Neural cell (in vitro differentiated cells): ENCODE measurements at regions not wholly inside any gene's neighbourhood (a gene's known extent, or its start where the extent isn't known, plus 50 kb on each side); places are given as distances from the start of the nearest gene placed in this dataset.
"Not testable (repeated sequence)": the region's sequence is repeated elsewhere in the genome, so short reads cannot be mapped to it uniquely, and the experiment has no call there.

Experiments
- H2AFZ ChIP-seq: fragments of 200-600, 300-800 bp; sonication (generic), shearing (Covaris generic); 2 replicates; pipeline ENCODE4 v1.6.0; 2014; ENCODE audit warnings: low read depth, mild to moderate bottlenecking, antibody characterized with exemption, low read length, moderate library complexity
- H3F3A ChIP-seq: fragments of 200-600 bp; shearing (Covaris generic); 2 replicates; pipeline ENCODE4 v1.6.1; 2016; ENCODE audit warnings: mild to moderate bottlenecking, moderate library complexity, mixed read lengths, antibody characterized with exemption, low read length; ENCODE audit not compliant: insufficient read depth, poor library complexity, severe bottlenecking
- H3K27ac ChIP-seq: fragments of 200-600, 300-800 bp; sonication (generic), shearing (Covaris generic); 2 replicates; pipeline ENCODE4 v1.5.1; 2014; ENCODE audit warnings: mild to moderate bottlenecking, low read length, moderate library complexity
- H3K27me3 ChIP-seq: fragments of 300-800, 200-600 bp; sonication (generic), shearing (Covaris generic); 2 replicates; pipeline ENCODE4 v1.6.0; 2014; ENCODE audit warnings: mild to moderate bottlenecking, low read depth, low read length, moderate library complexity; ENCODE audit not compliant: insufficient read depth
- H3K36me3 ChIP-seq: fragments of 300-800, 200-600 bp; sonication (generic), shearing (Covaris generic); 2 replicates; pipeline ENCODE4 v1.5.1; 2014; ENCODE audit warnings: mild to moderate bottlenecking, antibody characterized with exemption, low read length, moderate library complexity; ENCODE audit not compliant: insufficient read depth
- H3K4me2 ChIP-seq: fragments of 300-800, 200-600 bp; sonication (generic), shearing (Covaris generic); 2 replicates; pipeline ENCODE4 v1.6.0; 2014; ENCODE audit warnings: mild to moderate bottlenecking, low read length
- H3K4me3 ChIP-seq: fragments of 300-800, 200-600 bp; sonication (generic), shearing (Covaris generic); 2 replicates; pipeline ENCODE4 v1.5.1; 2014; ENCODE audit warnings: mild to moderate bottlenecking, low read length, moderate library complexity
- H3K79me2 ChIP-seq: fragments of 200-600 bp; shearing (Covaris generic); replicated peaks from 2 replicates; pipeline ENCODE4 v1.6.0; 2014; ENCODE audit warnings: mild to moderate bottlenecking, low read length, moderate library complexity; ENCODE audit not compliant: insufficient read depth
- H3K9ac ChIP-seq: fragments of 300-800, 200-600 bp; sonication (generic), shearing (Covaris generic); 2 replicates; pipeline ENCODE4 v1.6.1; 2016; ENCODE audit warnings: mild to moderate bottlenecking, low read length, mixed read lengths
- H3K9me2 ChIP-seq: fragments of 200-600 bp; shearing (Covaris generic); 2 replicates; pipeline ENCODE4 v1.6.1; 2016; ENCODE audit warnings: mild to moderate bottlenecking, low read length, mixed read lengths; ENCODE audit not compliant: insufficient read depth
- H3K9me3 ChIP-seq: fragments of 200-600, 300-800 bp; sonication (generic), shearing (Covaris generic); 2 replicates; pipeline ENCODE4 v1.6.1; 2016; ENCODE audit warnings: mild to moderate bottlenecking, mixed run types, low read length, moderate library complexity, mixed read lengths
- H4K20me1 ChIP-seq: fragments of 200-600 bp; shearing (Covaris generic); 2 replicates; pipeline ENCODE4 v1.6.1; 2016; ENCODE audit warnings: mild to moderate bottlenecking, mixed run types; ENCODE audit not compliant: insufficient read depth
- CTCF ChIP-seq: fragments of 450-650 bp; IDR thresholded peaks from 2 replicates; pipeline ENCODE4 v1.5.1; 2014; ENCODE audit warnings: antibody characterized with exemption, mild to moderate bottlenecking, moderate library complexity; ENCODE audit not compliant: poor library complexity, severe bottlenecking
- EZH2 ChIP-seq: fragments of 200-600, 300-800 bp; shearing (Covaris generic), sonication (generic); IDR thresholded peaks from 2 replicates; pipeline ENCODE4 v1.6.1; 2014; ENCODE audit warnings: antibody characterized with exemption, low read length, borderline replicate concordance, mild to moderate bottlenecking; ENCODE audit not compliant: insufficient read depth, poor library complexity, severe bottlenecking
- RAD21 ChIP-seq: fragments of 450-650 bp; conservative IDR thresholded peaks from 2 replicates; pipeline ENCODE4 v1.6.1; 2014; ENCODE audit warnings: antibody characterized with exemption, mild to moderate bottlenecking, moderate library complexity
- REST ChIP-seq: IDR thresholded peaks from 2 replicates; pipeline ENCODE4 v1.6.1; 2012; ENCODE audit warnings: borderline replicate concordance
- TAF1 ChIP-seq: IDR thresholded peaks from 2 replicates; pipeline ENCODE4 v1.6.1; 2012; ENCODE audit warnings: low read depth

DNA sequence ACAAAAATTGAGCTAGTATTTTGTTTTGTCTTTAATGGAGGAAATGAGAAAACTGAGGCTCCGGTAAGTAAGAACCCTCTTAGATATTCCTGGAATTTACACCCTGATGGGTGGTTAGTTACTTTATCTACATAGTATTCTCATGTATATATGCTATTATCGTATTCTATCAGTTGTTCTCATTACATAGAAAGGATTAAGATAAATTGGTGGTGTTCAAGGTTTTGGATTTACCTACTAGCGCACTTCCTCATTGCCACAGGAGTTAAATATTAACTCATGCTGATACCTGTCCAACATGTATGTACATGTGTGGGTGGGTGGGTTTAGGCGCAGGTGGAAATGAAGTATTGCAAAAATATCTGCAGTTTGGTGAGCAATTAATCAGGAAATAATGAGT, 61.1 kb upstream of the IFNE start:
- Histone ChIP-seq H3K4me2 (no peak overlapping the region), H3K9me3 (no peaks in the 10 kb centered on the region), H3K79me2 (no peaks in the 10 kb centered on the region), H3K27me3 (no peaks in the 10 kb centered on the region), H3F3A (no peaks in the 10 kb centered on the region), H3K9me2 (no peaks in the 10 kb centered on the region), H3K36me3 (no peaks in the 10 kb centered on the region), H3K27ac (no peak overlapping the region), H4K20me1 (no peaks in the 10 kb centered on the region), H3K4me3 (no peak overlapping the region), H3K9ac (no peak overlapping the region), H2AFZ (no peak overlapping the region)
- TF ChIP-seq CTCF, result no peak

GRCh38 chr9:21543816-21544215, 61.7 kb upstream of the IFNE start:
- not testable (repeated sequence) for H4K20me1 ChIP-seq, H3K27ac ChIP-seq, H3K27me3 ChIP-seq, H3K9me3 ChIP-seq, H3K4me2 ChIP-seq, H2AFZ ChIP-seq, H3K9ac ChIP-seq, H3K4me3 ChIP-seq, H3K9me2 ChIP-seq, H3K36me3 ChIP-seq, H3F3A ChIP-seq, H3K79me2 ChIP-seq

GRCh38 chr9:21546949-21547348, 64.8 kb upstream of the IFNE start:
- Histone ChIP-seq H3K4me2 (no peak overlapping the region), H3K9me3 (no peaks in the 10 kb centered on the region), H3K27ac (no peak overlapping the region), H3F3A (no peaks in the 10 kb centered on the region), H3K9ac (no peak overlapping the region), H4K20me1 (no peaks in the 10 kb centered on the region), H3K4me3 (no peak overlapping the region), H2AFZ (no peak overlapping the region), H3K36me3 (no peaks in the 10 kb centered on the region), H3K27me3 (no peaks in the 10 kb centered on the region), H3K79me2 (no peaks in the 10 kb centered on the region), H3K9me2 (no peaks in the 10 kb centered on the region)
- TF ChIP-seq EZH2, result no peak
- TF ChIP-seq REST, result no peak
- no peak for TF ChIP-seq TAF1
- TF ChIP-seq RAD21, result no peak
